SK-N-MC (cell line): ENCODE measurements at regions not wholly inside any gene's neighbourhood (a gene's known extent, or its start where the extent isn't known, plus 50 kb on each side); places are given as distances from the start of the nearest gene placed in this dataset.
"Not testable (repeated sequence)": the region's sequence is repeated elsewhere in the genome, so short reads cannot be mapped to it uniquely, and the experiment has no call there.

Source experiments
- DNase-seq: peaks from one replicate; pipeline ENCODE4 v3.0.0-alpha.2; 2011; ENCODE audit warnings: low read depth, low spot score
- H3K27ac ChIP-seq: fragments of 200-600 bp; sonication (generic); 2 replicates; pipeline ENCODE4 v1.5.1; 2016; ENCODE audit warnings: mixed run types
- H3K36me3 ChIP-seq: fragments of 200-600 bp; sonication (generic); 2 replicates; pipeline ENCODE4 v1.6.1; 2017; ENCODE audit warnings: antibody characterized with exemption, low read length, mixed read lengths; ENCODE audit not compliant: insufficient read depth
- H3K4me3 ChIP-seq: fragments of 200-600 bp; sonication (generic); 2 replicates; pipeline ENCODE4 v1.5.1; 2016
- H3K9ac ChIP-seq: fragments of 200-600 bp; sonication (generic); 2 replicates; pipeline ENCODE4 v1.8.0; 2017; ENCODE audit warnings: mixed run types, mixed read lengths; ENCODE audit not compliant: insufficient read length
- H3K9me3 ChIP-seq: fragments of 200-600 bp; sonication (generic); 2 replicates; pipeline ENCODE4 v1.6.1; 2017; ENCODE audit warnings: low read depth, mild to moderate bottlenecking, antibody characterized with exemption, low read length, moderate library complexity, mixed read lengths
- EZH2 ChIP-seq: fragments of 200-600 bp; sonication (generic); IDR thresholded peaks from one replicate; pipeline ENCODE4 v1.6.1; 2017; ENCODE audit warnings: antibody characterized with exemption
- FOXP2 ChIP-seq: optimal IDR thresholded peaks from 2 replicates; pipeline ENCODE3; 2011; ENCODE audit warnings: mild to moderate bottlenecking, moderate library complexity; ENCODE audit not compliant: insufficient read depth; ENCODE audit errors: extremely low read length, control extremely low read depth
- POLR2AphosphoS5 ChIP-seq: IDR thresholded peaks from 2 replicates; pipeline ENCODE4 v1.6.1; 2012; ENCODE audit warnings: mild to moderate bottlenecking, low read depth, low read length, borderline replicate concordance

- TF ChIP-seq EZH2 (no peak), POLR2AphosphoS5 (no peak), FOXP2 (no peak)
- no peak overlapping the region for H3K4me3 ChIP-seq
- no peak overlapping the region for H3K27ac ChIP-seq
- DNase-seq, result no peak
- no peak overlapping the region for H3K9ac ChIP-seq
- H3K36me3 ChIP-seq, result no peaks in the 10 kb centered on the region
- no peaks in the 10 kb centered on the region for H3K9me3 ChIP-seq
These were observed 111.0 kb upstream of the LIFR start for GRCh38 chr5:38667499-38667776.

- TF ChIP-seq FOXP2 (no peak), POLR2AphosphoS5 (no peak)
- no peak overlapping the region for H3K9ac ChIP-seq
- no peak overlapping the region for H3K4me3 ChIP-seq
- no peak for DNase-seq
- no peak overlapping the region for H3K27ac ChIP-seq
- H3K9me3 ChIP-seq, result no peaks in the 10 kb centered on the region
- no peaks in the 10 kb centered on the region for H3K36me3 ChIP-seq
These were observed 113.0 kb upstream of the LIFR start for GRCh38 chr5:38669361-38669880.

- H3K27ac ChIP-seq, result no peak overlapping the region
- DNase-seq, result no peak
- H3K36me3 ChIP-seq, result no peaks in the 10 kb centered on the region
- TF ChIP-seq EZH2 (no peak), POLR2AphosphoS5 (no peak), FOXP2 (no peak)
- H3K4me3 ChIP-seq, result no peak overlapping the region
- H3K9me3 ChIP-seq, result no peaks in the 10 kb centered on the region
- H3K9ac ChIP-seq, result no peak overlapping the region
These were observed 113.6 kb upstream of the LIFR start for GRCh38 chr5:38670066-38670465.

GRCh38 chr5:38670878-38671277 is 114.4 kb upstream of the LIFR start:
- no peaks in the 10 kb centered on the region for H3K36me3 ChIP-seq
- TF ChIP-seq FOXP2, result no peak
- no peak for TF ChIP-seq EZH2
- no peak overlapping the region for H3K4me3 ChIP-seq
- H3K9ac ChIP-seq, result no peak overlapping the region
- no peak for DNase-seq
- H3K9me3 ChIP-seq, result no peaks in the 10 kb centered on the region
- no peak overlapping the region for H3K27ac ChIP-seq

- no peak for DNase-seq
These were observed 115.8 kb upstream of the LIFR start for GRCh38 chr5:38672059-38672788.

GRCh38 chr5:38673671-38674071 is 117.2 kb upstream of the LIFR start:
- Histone ChIP-seq H3K9me3 (no peaks in the 10 kb centered on the region), H3K9ac (no peak overlapping the region), H3K27ac (no peak overlapping the region), H3K36me3 (no peaks in the 10 kb centered on the region), H3K4me3 (no peak overlapping the region)
- TF ChIP-seq EZH2, result no peak
- TF ChIP-seq FOXP2, result no peak
- TF ChIP-seq POLR2AphosphoS5, result no peak
- DNase-seq, result no peak

More at GRCh38 chr5:38672059-38672788, 115.8 kb upstream of the LIFR start:
- TF ChIP-seq FOXP2 (no peak), POLR2AphosphoS5 (no peak), EZH2 (no peak)
- Histone ChIP-seq H3K4me3 (no peak overlapping the region), H3K36me3 (no peaks in the 10 kb centered on the region), H3K27ac (no peak overlapping the region), H3K9me3 (no peaks in the 10 kb centered on the region), H3K9ac (no peak overlapping the region)

GRCh38 chr5:38675443-38675842 is 119.0 kb upstream of the LIFR start:
- no peak overlapping the region for H3K4me3 ChIP-seq
- H3K36me3 ChIP-seq, result no peaks in the 10 kb centered on the region
- no peak overlapping the region for H3K9ac ChIP-seq
- H3K27ac ChIP-seq, result no peak overlapping the region
- DNase-seq, result no peak
- H3K9me3 ChIP-seq, result no peaks in the 10 kb centered on the region
- no peak for TF ChIP-seq EZH2
- TF ChIP-seq POLR2AphosphoS5, result no peak
- no peak for TF ChIP-seq FOXP2

- no peaks in the 10 kb centered on the region for H3K9me3 ChIP-seq
- TF ChIP-seq EZH2 (no peak), FOXP2 (no peak), POLR2AphosphoS5 (no peak)
- H3K4me3 ChIP-seq, result no peak overlapping the region
- no peak overlapping the region for H3K27ac ChIP-seq
- H3K36me3 ChIP-seq, result no peaks in the 10 kb centered on the region
- DNase-seq, result no peak
- no peak overlapping the region for H3K9ac ChIP-seq
These were observed 121.2 kb upstream of the LIFR start for GRCh38 chr5:38677636-38678035.

- H3K4me3 ChIP-seq, result no peak overlapping the region
- no peak overlapping the region for H3K9ac ChIP-seq
- no peaks in the 10 kb centered on the region for H3K9me3 ChIP-seq
- no peak for DNase-seq
- TF ChIP-seq POLR2AphosphoS5 (no peak), EZH2 (no peak), FOXP2 (no peak)
- no peak overlapping the region for H3K27ac ChIP-seq
- H3K36me3 ChIP-seq, result no peaks in the 10 kb centered on the region
These were observed 121.6 kb upstream of the LIFR start for GRCh38 chr5:38678076-38678475.

- not testable (repeated sequence) for H3K4me3 ChIP-seq, DNase-seq, H3K36me3 ChIP-seq, H3K27ac ChIP-seq, H3K9ac ChIP-seq, H3K9me3 ChIP-seq
These were observed 122.3 kb upstream of the LIFR start for GRCh38 chr5:38678697-38679096.
